GM12873 (cell line): ENCODE measurements at regions not wholly inside any gene's neighbourhood (a gene's known extent, or its start where the extent isn't known, plus 50 kb on each side); places are given as distances from the start of the nearest gene placed in this dataset.

ENCODE experiments used
- CTCF ChIP-seq: IDR thresholded peaks from 2 replicates; pipeline ENCODE4 v1.5.1; 2012; ENCODE audit warnings: low read depth, mild to moderate bottlenecking, moderate library complexity, low read length, control low read depth; ENCODE audit not compliant: insufficient read depth; ENCODE audit errors: missing control alignments

DNA sequence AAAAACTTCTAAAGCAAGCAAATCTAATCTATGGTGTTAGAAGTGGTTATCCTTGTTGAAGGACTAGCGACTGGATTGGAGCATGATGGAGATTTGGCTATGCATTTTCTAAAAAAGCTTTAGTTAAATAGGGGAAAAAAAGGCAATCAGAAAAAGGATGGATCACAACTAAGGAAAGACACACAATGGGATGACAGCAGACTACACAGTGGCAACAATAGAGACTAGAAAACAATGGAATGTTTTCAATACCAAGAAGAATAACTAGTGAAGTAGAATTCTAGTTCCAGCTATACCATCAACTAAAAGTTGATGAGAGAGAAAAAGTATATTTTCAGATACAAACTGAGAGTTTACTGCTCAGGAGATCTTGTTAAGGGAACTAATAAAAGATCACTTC lies 605.8 kb downstream of the PTPRU start:
- no peak for TF ChIP-seq CTCF

DNA sequence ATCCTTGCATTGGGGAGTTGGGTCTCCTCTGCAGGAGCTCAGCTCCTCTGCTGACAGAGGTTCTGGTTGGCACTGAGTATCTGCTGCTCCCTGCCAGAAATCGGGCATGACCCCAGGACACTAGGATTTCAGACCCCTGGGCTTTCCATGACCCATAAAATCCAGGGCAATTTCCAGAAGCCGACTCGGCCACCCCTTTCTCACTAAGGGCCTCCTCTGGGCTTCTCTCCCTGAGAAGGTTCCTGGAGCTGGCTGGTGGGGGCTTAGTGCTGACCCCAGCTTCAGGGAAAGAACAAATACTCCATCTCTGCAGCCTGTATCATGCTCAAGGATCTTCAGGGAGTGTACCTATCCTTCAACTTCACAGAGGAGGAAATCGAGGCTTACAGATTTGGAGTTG lies 603.4 kb downstream of the PTPRU start:
- TF ChIP-seq CTCF, result no peak

DNA sequence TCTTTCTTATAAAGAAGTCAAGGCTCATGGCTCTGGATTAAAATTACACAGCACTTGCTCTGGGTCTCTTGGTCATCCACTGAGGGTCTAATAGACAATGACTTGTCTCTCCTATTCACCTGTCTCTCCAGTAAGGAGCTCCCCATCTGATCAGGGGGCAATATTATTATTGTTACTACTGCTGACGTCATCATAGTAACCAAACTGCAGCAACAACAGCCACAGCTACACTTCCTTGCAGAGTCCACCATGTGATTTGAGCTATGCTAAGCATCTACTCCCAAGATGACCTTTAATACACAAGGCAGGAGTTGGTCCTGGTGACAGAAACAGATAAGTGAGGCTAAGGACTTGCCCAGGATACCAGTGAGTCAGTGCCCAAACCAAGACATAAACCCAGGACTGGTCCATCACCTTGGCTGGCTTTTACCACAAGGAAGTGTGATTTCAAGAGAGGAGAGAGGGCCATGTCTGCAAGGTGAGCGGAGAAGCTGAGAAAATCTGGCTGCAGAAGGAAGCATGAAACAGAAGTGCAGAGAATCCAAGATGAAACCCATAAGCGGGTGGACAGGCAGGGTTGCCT lies 602.5 kb downstream of the PTPRU start:
- TF ChIP-seq CTCF, result no peak

DNA sequence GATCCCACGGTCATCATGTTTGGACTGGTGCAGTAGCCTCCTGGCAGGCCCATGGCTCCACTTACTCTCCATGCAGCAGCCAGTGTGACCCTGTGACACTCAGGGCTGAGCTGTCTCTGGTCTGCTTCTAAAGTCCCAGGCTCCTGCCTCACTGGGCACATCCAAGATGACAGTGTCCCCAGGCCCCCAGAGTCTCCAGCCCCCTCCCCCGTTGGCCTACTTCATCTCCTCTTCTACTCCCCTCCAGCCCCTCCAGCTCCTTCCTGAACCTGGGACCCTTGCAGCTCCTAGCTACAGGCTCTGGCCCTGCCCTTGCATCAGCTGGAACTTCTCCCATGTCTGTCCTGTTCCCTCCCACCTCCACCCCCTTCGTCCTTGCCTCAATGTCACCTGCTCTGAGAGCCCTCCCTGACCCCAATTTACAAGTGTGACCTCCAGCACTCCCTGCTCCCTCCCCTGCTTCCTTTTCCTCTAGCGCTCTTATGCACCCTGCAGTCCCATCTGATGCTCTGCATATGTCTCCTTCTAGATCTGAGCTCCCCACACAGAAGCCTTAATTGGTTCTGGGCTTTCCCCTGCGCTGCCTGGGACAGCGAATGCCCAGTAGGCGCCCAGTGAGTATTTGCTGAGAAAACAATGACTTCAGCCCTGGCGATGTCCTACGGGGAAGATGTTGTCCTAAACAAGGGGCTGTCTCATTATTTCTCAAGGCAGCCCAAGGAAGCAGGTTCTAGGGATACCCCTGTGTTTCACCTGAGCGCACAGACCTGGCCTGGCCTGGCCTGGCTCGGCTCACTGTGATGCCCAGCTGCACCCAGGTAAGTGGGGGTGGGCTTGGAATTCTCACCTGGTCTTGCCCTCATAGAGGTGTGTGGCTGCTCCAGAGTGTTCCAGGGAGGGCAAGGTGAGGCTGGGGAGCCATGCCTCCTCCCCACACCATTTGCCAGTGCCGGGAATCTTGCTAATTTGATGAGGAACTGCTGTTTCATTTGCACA lies 600.6 kb downstream of the PTPRU start:
- no peak for TF ChIP-seq CTCF

DNA sequence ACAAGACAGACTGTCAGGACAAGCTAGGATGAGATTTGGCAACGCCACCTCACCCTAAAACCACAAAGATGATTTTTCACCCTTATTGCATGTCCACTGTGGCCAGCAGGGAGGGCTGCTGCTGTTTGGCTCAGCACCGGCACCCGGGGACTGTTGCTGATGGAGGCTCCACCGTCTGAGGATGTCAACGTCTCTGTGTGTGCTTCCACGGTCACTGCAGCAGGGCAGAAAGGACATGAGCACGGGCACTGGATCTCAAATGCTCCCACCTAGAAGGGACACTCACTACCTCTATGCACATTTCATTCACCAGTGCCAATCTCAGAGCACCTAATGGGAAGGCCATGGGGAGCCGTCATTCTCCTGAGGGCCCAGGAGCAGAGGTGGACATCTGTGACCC lies 599.6 kb downstream of the PTPRU start:
- TF ChIP-seq CTCF, result no peak

- no peak for TF ChIP-seq CTCF
These were observed 599.1 kb downstream of the PTPRU start for GRCh38 chr1:29835406-29835805.

DNA sequence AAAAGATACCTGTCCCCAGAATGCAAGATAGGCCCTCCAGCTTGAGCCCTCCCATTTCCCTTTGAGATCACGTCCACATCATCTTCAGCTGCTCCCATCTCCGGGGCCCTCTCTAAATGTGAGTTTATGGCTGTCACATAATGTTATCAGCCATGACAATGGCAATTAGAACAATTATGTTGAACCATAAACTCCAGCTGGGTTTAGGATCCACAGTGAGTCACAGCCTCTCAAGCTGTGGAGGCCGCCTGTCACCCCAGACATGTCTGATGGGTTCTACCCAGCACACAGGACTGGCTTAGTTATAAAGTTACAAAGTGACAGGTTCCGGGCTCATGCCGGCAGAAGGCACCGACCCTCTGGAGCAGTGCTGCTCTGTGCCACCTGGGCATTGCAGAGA lies 597.3 kb downstream of the PTPRU start:
- TF ChIP-seq CTCF, result no peak
